ENCODE measurements at regions not wholly inside any gene's neighbourhood (a gene's known extent, or its start where the extent isn't known, plus 50 kb on each side); places are given as distances from the start of the nearest gene placed in this dataset.

GRCh38 chr22:49011769-49012648, 815.7 kb downstream of the BRD1 start:
- Histone ChIP-seq H3K4me3 (ENCODE audit: insufficient read depth, low read depth, low read length) (no peak overlapping the region), H3K14ac (replicated peaks; ENCODE audit: low read depth, low read length) (no peak overlapping the region), H3K18ac (ENCODE audit: low read depth, low read length) (no peak overlapping the region), H3K9me3 (ENCODE audit: control insufficient read depth, insufficient read depth, low read length) (peaks cover 59% of the 10 kb centered on the region), H3K9ac (ENCODE audit: low read depth, low read length) (no peak overlapping the region), H2AFZ (replicated peaks; ENCODE audit: low read length, poor library complexity) (no peak overlapping the region), H3K27ac (ENCODE audit: insufficient read depth, low read length) (no peak overlapping the region), H3K79me1 (ENCODE audit: low read depth in 1 of 2, low read length in 2 of 2) (no peaks in the 10 kb centered on the region), H3K56ac (ENCODE audit: extremely low read depth, insufficient read depth, low read length) (no peak overlapping the region), H2BK15ac (ENCODE audit: low read depth, low read length) (no peak overlapping the region), H3K9me1 (ENCODE audit: insufficient read depth, low read length) (no peaks in the 10 kb centered on the region), H4K91ac (ENCODE audit: insufficient read depth, low read depth, low read length) (no peak overlapping the region), H3K36me3 (ENCODE audit: control insufficient read depth, insufficient read depth, low read length) (no peaks in the 10 kb centered on the region), H3K4me2 (ENCODE audit: low read depth, low read length) (no peak overlapping the region), H4K8ac (ENCODE audit: low read depth in 2 of 2, low read length in 2 of 2) (no peak overlapping the region), H2BK5ac (ENCODE audit: low read depth, low read length, poor library complexity, severe bottlenecking) (no peak overlapping the region), H4K5ac (ENCODE audit: low read depth, low read length) (no peak overlapping the region), H2BK20ac (ENCODE audit: low read depth, low read length) (no peak overlapping the region), H3K27me3 (ENCODE audit: control insufficient read depth, insufficient read depth, low read length) (no peaks in the 10 kb centered on the region), H3K4me1 (ENCODE audit: control insufficient read depth, insufficient read depth, low read length) (no peaks in the 10 kb centered on the region), H2AK9ac (replicated peaks; ENCODE audit: low read depth, low read length, poor library complexity) (peak overlapping the region; percentile 37), H2BK120ac (ENCODE audit: low read depth, low read length) (no peak overlapping the region), H3K23ac (ENCODE audit: low read depth, low read length) (no peak overlapping the region), H2AK5ac (ENCODE audit: low read depth, low read length) (no peak overlapping the region), H3K4ac (ENCODE audit: low read depth, low read length) (no peak overlapping the region), H4K20me1 (ENCODE audit: insufficient read depth, low read length) (no peaks in the 10 kb centered on the region)
- intact Hi-C loops (cut with micrococcal nuclease) (no loop called here), in situ Hi-C loops (cut with MboI; ENCODE audit: low sequenced_read_pairs) (no loop called here), dilution Hi-C loops (cut with HindIII; ENCODE audit: low sequenced_read_pairs, unreplicated experiment) (no loop called here)
- 31% methylated on average over 4 of the region's 16 CpGs; no CpG with 5 or more reads in 1 of the 2 experiments for WGBS, 2 experiments (ENCODE audit: extremely low coverage in 2 of 2, insufficient read length in 1 of 2)
- CTCF ChIA-PET, result no interaction called here
- no peak for ATAC-seq (ENCODE audit: low read depth)
- TF ChIP-seq CEBPB (IDR thresholded peaks at IDR 0.05; ENCODE audit: low read depth, low read length) (no peak), SMC3 (IDR thresholded peaks at IDR 0.05; ENCODE audit: low read depth, low read length) (no peak), CHD1 (IDR thresholded peaks at IDR 0.05; ENCODE audit: low read depth, low read length) (no peak), MAZ (IDR thresholded peaks at IDR 0.05; ENCODE audit: borderline replicate concordance, low read depth, low read length) (no peak), FOS (IDR thresholded peaks at IDR 0.05; ENCODE audit: low read depth, low read length) (no peak), ELK1 (IDR thresholded peaks at IDR 0.05; ENCODE audit: borderline replicate concordance, low read depth, low read length) (no peak), MXI1 (IDR thresholded peaks at IDR 0.05; ENCODE audit: borderline replicate concordance, low read depth, low read length) (no peak), RFX5 (IDR thresholded peaks at IDR 0.05; ENCODE audit: low read depth, low read length) (no peak), RAD21 (IDR thresholded peaks at IDR 0.05; ENCODE audit: low read length) (no peak), USF2 (IDR thresholded peaks at IDR 0.05; ENCODE audit: low read depth, low read length) (no peak), RCOR1 (IDR thresholded peaks at IDR 0.05; ENCODE audit: insufficient replicate concordance, low read length) (no peak), CTCF (conservative IDR thresholded peaks at IDR 0.05; ENCODE audit: low read depth, low read length) (no peak), BHLHE40 (IDR thresholded peaks at IDR 0.05; ENCODE audit: low read depth, low read length) (no peak), NFE2L2 (IDR thresholded peaks at IDR 0.05; ENCODE audit: low read depth, low read length) (no peak), MAFK (IDR thresholded peaks at IDR 0.05; ENCODE audit: low read depth, low read length) (no peak), POLR2A (IDR thresholded peaks at IDR 0.05; ENCODE audit: low read depth, low read length) (no peak)
- BruUV-seq (replicated peaks), result no TSS peak
- POLR2A ChIA-PET (ENCODE audit: unreplicated experiment), result no interaction called here
- no peak for DNase-seq

All from IMR-90 (cell line).